Keratinocyte (primary cell): ENCODE measurements at regions not wholly inside any gene's neighbourhood (a gene's known extent, or its start where the extent isn't known, plus 50 kb on each side); places are given as distances from the start of the nearest gene placed in this dataset.

Source experiments
- CTCF ChIP-seq, 3 experiments: IDR thresholded peaks in 1 of 3; conservative IDR thresholded peaks in 1 of 3; optimal IDR thresholded peaks in 1 of 3; 2 replicates in 2 of 3; 3 replicates in 1 of 3; pipeline versions ENCODE3 to v1.5.1; 2011; ENCODE audit warnings: low read length in 3 of 3, mild to moderate bottlenecking in 3 of 3, moderate library complexity in 2 of 3, control low read depth in 1 of 3, inconsistent platforms in 1 of 3; ENCODE audit not compliant: insufficient read depth in 2 of 3; ENCODE audit errors: extremely low read depth in 1 of 3
- EZH2 ChIP-seq: IDR thresholded peaks from one replicate; pipeline ENCODE4 v1.6.1; 2012; ENCODE audit warnings: inconsistent platforms, mild to moderate bottlenecking, low read length, moderate library complexity

- no peak for TF ChIP-seq CTCF (optimal IDR thresholded peaks at IDR 0.05 in 1 of 3, IDR thresholded peaks at IDR 0.05 in 1 of 3, conservative IDR thresholded peaks at IDR 0.05 in 1 of 3; ENCODE audit: extremely low read depth in 1 of 3, insufficient read depth in 2 of 3, low read length in 3 of 3)
- no peak for TF ChIP-seq EZH2
Measured at GRCh38 chr4:126495163-126495752, 1137.5 kb upstream of the INTU start.
